GM12878 (cell line): ENCODE measurements at regions not wholly inside any gene's neighbourhood (a gene's known extent, or its start where the extent isn't known, plus 50 kb on each side); places are given as distances from the start of the nearest gene placed in this dataset.

ENCODE experiments used
- ATAC-seq: fragments of 200-7000 bp; cut with Tn5 transposase; 3 replicates; pipeline ENCODE4 v1.9.1; 2020; ENCODE audit warnings: mild to moderate bottlenecking, moderate library complexity
- BruUV-seq: library from RNA; stranded (reverse); fragments of 400-500 nt; replicated peaks from 2 replicates; lab custom pipeline; 2021; lab: Mats Ljungman, UMichigan
- CTCF ChIA-PET: fragments of 300-600 bp; sonication (Branson Sonifier 250); formaldehyde crosslinking; extraction: SDS; loops from one replicate; lab custom pipeline; 2021; ENCODE audit warnings: inconsistent platforms; lab: Yijun Ruan, JAX
- POLR2A ChIA-PET: fragments of 350-600 bp; formaldehyde crosslinking; extraction: SDS; loops from one replicate; lab custom pipeline; 2021; ENCODE audit warnings: inconsistent platforms; lab: Charles Lee
- RAD21 ChIA-PET: fragments of 300-600 bp; sonication (Branson Sonifier 250); formaldehyde crosslinking; loops from one replicate; lab custom pipeline; 2023; ENCODE audit warnings: antibody characterized with exemption; ENCODE audit not compliant: unreplicated experiment; lab: Charles Lee
- SMC1A ChIA-PET: fragments of 300-600 bp; sonication (Branson Sonifier 250); formaldehyde crosslinking; loops from one replicate; lab custom pipeline; 2023; ENCODE audit not compliant: unreplicated experiment, uncharacterized antibody; lab: Charles Lee
- DNase-seq: peaks from one replicate; pipeline ENCODE4 v3.0.0-alpha.2; 2011; ENCODE audit warnings: low read depth, low spot score
- FAIRE-seq: peaks from 3 replicates; lab custom pipeline; 2011; peaks lifted over from hg19 to GRCh38; lab: Jason Lieb, UNC
- H2AFZ ChIP-seq: 2 replicates; pipeline ENCODE4 v1.6.0; 2011; ENCODE audit warnings: low read depth, low read length, control low read depth; ENCODE audit not compliant: control insufficient read depth
- H3K27ac ChIP-seq: 2 replicates; pipeline ENCODE4 v1.5.1; 2011; ENCODE audit warnings: control low read depth; ENCODE audit not compliant: control insufficient read depth, insufficient read depth
- H3K27me3 ChIP-seq, 2 experiments: replicated peaks in 1 of 2; 2 replicates each; pipeline versions ENCODE4 v1.6.0 to v1.6.1; 2011; ENCODE audit warnings: low read length in 1 of 2; ENCODE audit not compliant: control insufficient read depth in 2 of 2, insufficient read depth in 2 of 2
- H3K36me3 ChIP-seq, 2 experiments: 2 replicates each; pipeline ENCODE4 v1.5.1; 2011; ENCODE audit warnings: low read length in 1 of 2; ENCODE audit not compliant: control insufficient read depth in 2 of 2, insufficient read depth in 2 of 2
- H3K4me1 ChIP-seq: 2 replicates; pipeline ENCODE4 v1.6.1; 2011; ENCODE audit warnings: mild to moderate bottlenecking, low read length, moderate library complexity, mixed read lengths; ENCODE audit not compliant: control insufficient read depth, insufficient read depth
- H3K4me2 ChIP-seq: 2 replicates; pipeline ENCODE4 v1.6.0; 2011; ENCODE audit warnings: control low read depth; ENCODE audit not compliant: control insufficient read depth, insufficient read depth
- H3K4me3 ChIP-seq: fragments of 200-600 bp; sonication (generic); 2 replicates; pipeline ENCODE4 v1.5.1; 2016
- H3K79me2 ChIP-seq: 2 replicates; pipeline ENCODE4 v1.6.0; 2011; ENCODE audit warnings: low read length; ENCODE audit not compliant: control insufficient read depth, insufficient read depth
- H3K9ac ChIP-seq: 2 replicates; pipeline ENCODE4 v1.8.0; 2011; ENCODE audit warnings: low read length, control low read depth, mixed read lengths; ENCODE audit not compliant: control insufficient read depth, insufficient read depth
- H3K9me3 ChIP-seq: replicated peaks from 3 replicates; pipeline ENCODE4 v1.5.1; 2011; ENCODE audit warnings: mild to moderate bottlenecking, low read length; ENCODE audit not compliant: control insufficient read depth, insufficient read depth
- H4K20me1 ChIP-seq: 2 replicates; pipeline ENCODE4 v1.6.0; 2011; ENCODE audit not compliant: control insufficient read depth, insufficient read depth
- BCLAF1 ChIP-seq: fragments of 450-650 bp; IDR thresholded peaks from 2 replicates; pipeline ENCODE4 v1.6.1; 2017; ENCODE audit warnings: antibody characterized with exemption, mild to moderate bottlenecking, moderate library complexity
- BHLHE40 ChIP-seq, 2 experiments: fragments of 450-650 bp in 1 of 2; IDR thresholded peaks; 2 replicates each; pipeline ENCODE4 v1.6.1; 2011 to 2017; ENCODE audit warnings: low read depth in 2 of 2, borderline replicate concordance in 1 of 2, improper control_type of control experiment in 1 of 2, low read length in 1 of 2, mild to moderate bottlenecking in 1 of 2
- CBFB ChIP-seq: IDR thresholded peaks from 2 replicates; pipeline ENCODE4 v1.6.1; 2016; ENCODE audit warnings: antibody characterized with exemption, low read depth
- CBX5 ChIP-seq: sonication (generic); IDR thresholded peaks from 2 replicates; pipeline ENCODE4 v1.6.1; 2016; ENCODE audit warnings: low read depth, moderate library complexity, mild to moderate bottlenecking, inconsistent platforms
- CHD2 ChIP-seq: IDR thresholded peaks from 2 replicates; pipeline ENCODE4 v1.6.1; 2011; ENCODE audit warnings: low read depth, low read length, improper control_type of control experiment, borderline replicate concordance
- GABPA ChIP-seq: IDR thresholded peaks from 2 replicates; pipeline ENCODE4 v1.6.1; 2014; ENCODE audit warnings: antibody characterized with exemption, low read depth, mild to moderate bottlenecking, inconsistent platforms
- POLR2A ChIP-seq: IDR thresholded peaks from 2 replicates; pipeline ENCODE4 v1.6.1; 2011; ENCODE audit warnings: low read depth, mild to moderate bottlenecking, low read length
- RAD51 ChIP-seq: fragments of 450-650 bp; IDR thresholded peaks from 2 replicates; pipeline ENCODE4 v1.6.1; 2016; ENCODE audit warnings: moderate library complexity, mild to moderate bottlenecking, inconsistent platforms
- RFX5 ChIP-seq: IDR thresholded peaks from 2 replicates; pipeline ENCODE4 v1.6.1; 2011; ENCODE audit warnings: low read depth, low read length, improper control_type of control experiment
- RUNX3 ChIP-seq: IDR thresholded peaks from 2 replicates; pipeline ENCODE4 v1.6.1; 2012; ENCODE audit warnings: low read length, inconsistent platforms
- SMC3 ChIP-seq: IDR thresholded peaks from 2 replicates; pipeline ENCODE4 v1.6.1; 2011; ENCODE audit warnings: low read length, improper control_type of control experiment, borderline replicate concordance
- YBX1 ChIP-seq: fragments of 450-650 bp; IDR thresholded peaks from 2 replicates; pipeline ENCODE4 v1.6.1; 2016; ENCODE audit warnings: antibody characterized with exemption
- WGBS: methylation state at CpG from one replicate; pipeline ENCODE4 v1.1.6; 2016; ENCODE audit warnings: low lambda C conversion rate; ENCODE audit not compliant: insufficient replicate concordance, insufficient coverage; ENCODE audit errors: missing lambda C conversion rate; 5-methylcytosine and 5-hydroxymethylcytosine counted together
- in situ Hi-C: fragments of 300-500 bp; cut with MboI; formaldehyde crosslinking; loops from 9 replicates; pipeline ENCODE4 v1.14.3; 2018; ENCODE audit warnings: mixed read lengths
- intact Hi-C: fragments of 100-400 bp; cut with micrococcal nuclease; formaldehyde crosslinking; loops from one replicate; pipeline ENCODE4 v1.14.2; 2022; ENCODE audit not compliant: unreplicated experiment

DNA sequence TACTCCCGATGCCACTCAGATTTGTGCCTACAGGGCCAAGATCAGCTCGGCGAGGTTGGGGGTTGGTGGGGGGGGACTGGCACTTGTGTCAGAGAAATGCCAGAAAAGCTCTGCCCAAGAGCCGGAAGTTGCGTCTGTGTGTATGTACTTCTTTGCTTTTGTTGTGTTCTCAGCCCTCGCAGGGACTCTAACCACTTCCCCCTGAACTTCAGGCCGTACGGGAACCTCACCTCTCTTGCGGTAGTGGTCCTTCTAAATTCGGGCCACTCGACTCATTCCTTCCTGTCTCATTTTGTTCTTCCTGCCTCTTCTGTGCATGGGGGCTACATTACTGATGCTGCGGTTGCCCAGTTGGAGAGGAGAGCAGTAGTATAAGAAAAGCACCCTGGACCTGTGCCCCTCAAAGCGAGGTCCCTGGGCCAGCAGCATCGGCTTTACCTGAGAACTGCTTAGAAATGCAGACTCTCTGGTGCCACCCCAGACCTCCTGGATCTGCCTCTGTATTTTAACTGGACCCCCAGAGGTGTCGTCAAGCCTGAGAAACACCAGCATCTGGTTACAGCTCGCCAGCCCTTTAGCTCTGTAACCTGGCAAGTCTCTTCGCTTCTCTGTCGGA, 146.3 kb upstream of the RPS6KA3 start:
- Histone ChIP-seq H3K27ac (no peak overlapping the region), H4K20me1 (no peaks in the 10 kb centered on the region), H3K4me2 (peak overlapping the region; percentile 41; the same call in 1 of the 2 replicates), H3K4me3 (no peak overlapping the region), H3K9me3 (no peaks in the 10 kb centered on the region), H2AFZ (peak overlapping the region; percentile 66), H3K9ac (no peak overlapping the region), H3K27me3 (no peaks in the 10 kb centered on the region), H3K36me3 (no peaks in the 10 kb centered on the region), H3K4me1 (peaks cover 5% of the 10 kb centered on the region), H3K79me2 (no peaks in the 10 kb centered on the region)
- in situ Hi-C loops (no loop called here), intact Hi-C loops (no loop called here)
- CTCF ChIA-PET = interaction anchor here (1.0 kb wide), 1 partner anchor 11 kb away, joined by 3 read pairs; no protein-coding TSS in a partner anchor
- no peak for DNase-seq
- SMC1A ChIA-PET = no interaction called here
- RAD21 ChIA-PET = no interaction called here
- WGBS = 31% methylated on average over 17 of the region's 18 CpGs
- TF ChIP-seq GABPA (peak; percentile 72; the same call in 1 of the 2 replicates), CBX5 (no peak), CHD2 (no peak), RUNX3 (peak; percentile 78), POLR2A (0 out of 2 replicates have a peak, but pooled peaks have one; percentile 30), RFX5 (no peak)
- FAIRE-seq = no peak
- POLR2A ChIA-PET = interaction anchor here (0.6 kb wide), 1 partner anchor 157 kb away, joined by 3 read pairs; no protein-coding TSS in a partner anchor
- no TSS peak for BruUV-seq
- ATAC-seq = no peak

GRCh38 chrX:20410540-20410939, 143.8 kb upstream of the RPS6KA3 start:
- ChIA-PET POLR2A (no interaction called here), RAD21 (no interaction called here), CTCF (no interaction called here), SMC1A (no interaction called here)
- Histone ChIP-seq H3K36me3 (no peaks in the 10 kb centered on the region), H3K27ac (no peak overlapping the region), H3K4me2 (no peak overlapping the region), H4K20me1 (no peaks in the 10 kb centered on the region), H2AFZ (no peak overlapping the region), H3K4me1 (peaks cover 3% of the 10 kb centered on the region; the same call in 1 of the 2 replicates), H3K79me2 (no peaks in the 10 kb centered on the region), H3K9me3 (no peaks in the 10 kb centered on the region; the same call in 2 of the 3 replicates), H3K9ac (no peak overlapping the region), H3K4me3 (no peak overlapping the region), H3K27me3 (no peaks in the 10 kb centered on the region)
- ATAC-seq (no peak), FAIRE-seq (no peak), DNase-seq (no peak)
- intact Hi-C loops = no loop called here
- 22% methylated on average over 2 of the region's 2 CpGs for WGBS
- in situ Hi-C loops = no loop called here
- TF ChIP-seq YBX1 (no peak), RAD51 (no peak), BHLHE40 (IDR thresholded peaks at IDR 0.05; ENCODE audit: borderline replicate concordance in 1 of 2, low read depth in 2 of 2, low read length in 1 of 2) (no peak), SMC3 (no peak), CBFB (no peak), BCLAF1 (no peak)
- BruUV-seq = no TSS peak
